Stimulated activated CD8-positive, alpha-beta memory T cell treated with anti-CD3 and anti-CD28 coated beads, Interleukin-4, amount 100 ng/mL, for 48 hours (primary cell): ENCODE measurements at regions not wholly inside any gene's neighbourhood (a gene's known extent, or its start where the extent isn't known, plus 50 kb on each side); places are given as distances from the start of the nearest gene placed in this dataset.
"Not testable (repeated sequence)": the region's sequence is repeated elsewhere in the genome, so short reads cannot be mapped to it uniquely, and the experiment has no call there.

ENCODE experiments used
- DNase-seq: peaks from one replicate; pipeline ENCODE4 v3.0.0-alpha.2; 2020

GRCh38 chr7:114806590-114807162 is 115.2 kb upstream of the MDFIC start:
- no peak for DNase-seq

GRCh38 chr7:114812570-114812969 is 109.3 kb upstream of the MDFIC start:
- no peak for DNase-seq

- DNase-seq, result no peak
Measured at GRCh38 chr7:114813624-114814023, 108.3 kb upstream of the MDFIC start.

GRCh38 chr7:114817036-114817435 is 104.9 kb upstream of the MDFIC start:
- DNase-seq, result not testable (repeated sequence)

GRCh38 chr7:114818501-114818900 is 103.4 kb upstream of the MDFIC start:
- DNase-seq, result no peak

GRCh38 chr7:114819616-114820362 is 102.1 kb upstream of the MDFIC start:
- DNase-seq, result no peak

GRCh38 chr7:114821030-114821900 is 100.6 kb upstream of the MDFIC start:
- DNase-seq, result no peak

GRCh38 chr7:114822131-114822530 is 99.8 kb upstream of the MDFIC start:
- DNase-seq, result no peak

GRCh38 chr7:114822844-114823243 is 99.0 kb upstream of the MDFIC start:
- no peak for DNase-seq

- no peak for DNase-seq
Measured at GRCh38 chr7:114823290-114823689, 98.6 kb upstream of the MDFIC start.

GRCh38 chr7:114825423-114825951 is 96.4 kb upstream of the MDFIC start:
- DNase-seq, result peak; percentile 65

- DNase-seq, result no peak
Measured at GRCh38 chr7:114830952-114831351, 90.9 kb upstream of the MDFIC start.

- DNase-seq, result no peak
Measured at GRCh38 chr7:114832906-114833595, 88.8 kb upstream of the MDFIC start.

GRCh38 chr7:114835303-114835702 is 86.6 kb upstream of the MDFIC start:
- DNase-seq, result no peak

- no peak for DNase-seq
Measured at GRCh38 chr7:114835861-114836260, 86.0 kb upstream of the MDFIC start.

GRCh38 chr7:114842551-114843065 is 79.3 kb upstream of the MDFIC start:
- no peak for DNase-seq

- no peak for DNase-seq
Measured at GRCh38 chr7:114843102-114843501, 78.8 kb upstream of the MDFIC start.

- no peak for DNase-seq
Measured at GRCh38 chr7:114851406-114852061, 70.4 kb upstream of the MDFIC start.

- no peak for DNase-seq
Measured at GRCh38 chr7:114852293-114852692, 69.6 kb upstream of the MDFIC start.

GRCh38 chr7:114853189-114853588 is 68.7 kb upstream of the MDFIC start:
- no peak for DNase-seq

GRCh38 chr7:114854369-114854768 is 67.5 kb upstream of the MDFIC start:
- DNase-seq, result no peak

GRCh38 chr7:114856625-114857024 is 65.3 kb upstream of the MDFIC start:
- no peak for DNase-seq
